HG03097 (cell line): ENCODE measurements at regions not wholly inside any gene's neighbourhood (a gene's known extent, or its start where the extent isn't known, plus 50 kb on each side); places are given as distances from the start of the nearest gene placed in this dataset.

Experiments
- ATAC-seq: cut with Tn5 transposase; IDR thresholded peaks from one replicate; pipeline ENCODE4 v1.9.1; 2021; ENCODE audit not compliant: unreplicated experiment, low FRiP score

DNA sequence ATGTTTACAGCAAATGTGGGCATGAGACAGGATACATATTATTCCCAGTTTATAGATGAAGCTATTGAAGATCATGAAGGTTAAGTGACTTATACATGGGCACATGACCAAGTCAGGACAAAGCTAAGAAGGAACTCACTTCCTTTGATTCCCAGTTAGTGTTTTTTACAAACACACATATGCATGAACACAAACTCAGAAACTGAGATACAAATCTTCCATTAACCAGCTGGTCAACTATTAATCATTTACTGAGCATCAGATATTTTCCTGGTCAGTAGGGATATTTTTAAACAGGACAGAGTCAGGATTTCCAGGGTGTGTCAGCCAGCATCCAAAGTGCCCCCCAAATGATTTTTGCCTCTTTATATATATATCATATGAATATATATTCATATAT is 222.2 kb downstream of the OGFRL1 start:
- no peak for ATAC-seq

DNA sequence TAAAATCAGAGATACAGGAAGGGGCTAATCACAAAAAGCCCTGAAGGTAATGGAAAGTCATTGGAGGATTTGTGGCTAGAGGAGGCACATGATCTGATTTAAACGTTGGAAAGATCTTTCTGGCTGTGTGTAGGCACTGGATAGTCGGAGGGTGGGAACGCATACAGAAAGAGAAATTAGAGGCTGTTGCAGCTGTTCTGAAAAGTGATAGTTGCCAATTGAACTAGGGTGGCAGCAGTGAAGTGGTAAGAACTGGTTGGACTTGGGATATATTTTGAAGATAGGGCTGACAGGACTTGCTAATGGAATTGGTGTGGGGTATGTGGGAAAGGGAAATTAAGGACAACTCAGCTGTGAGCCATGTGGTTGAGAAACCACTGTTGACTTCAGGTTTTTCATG is 223.6 kb downstream of the OGFRL1 start:
- ATAC-seq, result no peak

DNA sequence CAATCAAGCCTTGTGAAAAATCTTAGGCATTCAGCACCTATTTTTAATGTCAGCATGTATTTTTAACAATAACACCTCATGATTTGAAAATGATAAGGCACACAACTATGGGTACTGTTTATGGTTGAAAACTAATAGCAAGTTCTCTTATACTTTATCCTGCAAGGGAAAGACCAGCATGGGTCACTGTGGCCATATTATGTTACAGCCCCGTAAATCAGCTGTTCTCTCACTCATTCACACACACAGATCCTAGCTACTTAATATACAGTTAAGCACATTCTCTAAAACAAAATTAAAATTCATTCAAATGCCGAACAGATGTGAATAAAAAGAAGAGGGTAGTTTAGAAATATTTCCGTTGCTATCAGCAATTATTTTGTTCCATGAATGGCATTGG is 224.4 kb downstream of the OGFRL1 start:
- no peak for ATAC-seq

DNA sequence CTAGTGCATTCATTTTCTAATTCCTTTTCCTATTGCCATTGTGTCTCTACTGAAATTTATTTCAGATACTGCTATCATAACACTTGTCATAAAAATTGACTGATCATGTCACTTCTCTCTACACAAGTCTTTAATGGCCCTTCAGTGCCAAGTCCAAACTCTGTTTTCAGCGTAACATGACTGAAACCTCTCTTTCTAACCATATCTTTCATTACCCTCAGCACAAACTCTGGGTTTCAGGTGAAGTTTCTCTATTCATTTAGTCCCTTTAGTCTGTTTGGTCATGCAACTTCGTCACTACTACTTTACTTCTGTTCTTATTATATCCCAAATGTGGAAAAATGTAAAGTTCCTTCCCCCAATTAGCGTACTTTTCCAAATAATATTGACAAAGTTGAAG is 234.9 kb downstream of the OGFRL1 start:
- ATAC-seq, result no peak

DNA sequence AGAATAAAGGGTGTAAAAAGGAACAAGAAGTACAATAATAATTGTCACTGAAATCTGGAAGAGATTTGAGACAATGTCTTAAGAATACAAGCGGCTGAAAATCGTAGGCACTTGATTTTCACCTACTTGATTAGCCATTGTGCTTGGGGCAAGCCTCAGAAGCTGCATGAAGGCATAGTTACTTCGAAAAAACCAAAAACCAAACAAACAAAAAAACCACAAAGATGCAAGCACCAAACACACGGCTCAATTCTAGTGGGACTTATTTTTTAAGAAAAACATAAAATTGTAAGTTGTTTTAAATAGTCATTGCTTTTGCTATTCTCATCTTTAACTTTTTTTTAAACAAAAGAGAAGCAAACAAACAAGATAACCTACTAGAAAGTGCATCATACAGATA is 235.6 kb downstream of the OGFRL1 start:
- no peak for ATAC-seq

DNA sequence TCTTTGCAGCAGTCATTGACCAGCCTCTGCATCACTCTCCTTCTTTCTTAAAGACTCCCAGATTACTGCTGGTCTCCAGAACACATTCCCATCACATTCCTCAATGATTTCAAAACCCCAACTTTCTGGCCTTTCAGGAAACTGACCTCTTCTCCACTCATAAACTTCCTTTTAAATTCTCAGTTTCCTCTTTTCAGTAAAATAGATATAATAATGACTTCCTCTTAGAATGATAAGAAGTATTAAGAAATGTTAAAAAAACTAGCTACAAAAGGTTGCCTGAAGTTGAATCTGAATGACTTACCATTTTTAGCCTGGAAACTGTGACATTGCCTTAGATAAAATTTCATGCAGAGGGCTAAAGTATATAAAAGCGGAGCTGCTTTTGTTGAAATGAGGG is 239.3 kb downstream of the OGFRL1 start:
- no peak for ATAC-seq

DNA sequence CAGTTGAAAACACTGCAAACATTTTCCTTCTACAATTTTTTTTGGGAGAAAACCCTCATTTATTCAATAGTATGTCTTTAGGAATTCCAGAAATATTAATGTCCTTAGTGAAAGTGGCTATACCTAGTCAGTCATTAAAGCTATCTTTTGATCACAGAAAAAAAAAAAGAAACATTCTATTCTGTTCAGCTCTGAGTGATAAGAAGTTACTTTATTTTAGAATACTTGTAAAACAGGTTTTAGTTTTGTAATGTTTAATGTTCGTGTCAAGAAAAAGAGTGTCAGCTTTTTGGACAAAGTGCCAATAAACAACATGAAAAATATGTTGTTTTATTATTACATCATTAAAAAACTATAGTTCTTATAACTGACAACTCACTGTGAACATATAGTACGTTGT is 240.4 kb downstream of the OGFRL1 start:
- ATAC-seq, result no peak

DNA sequence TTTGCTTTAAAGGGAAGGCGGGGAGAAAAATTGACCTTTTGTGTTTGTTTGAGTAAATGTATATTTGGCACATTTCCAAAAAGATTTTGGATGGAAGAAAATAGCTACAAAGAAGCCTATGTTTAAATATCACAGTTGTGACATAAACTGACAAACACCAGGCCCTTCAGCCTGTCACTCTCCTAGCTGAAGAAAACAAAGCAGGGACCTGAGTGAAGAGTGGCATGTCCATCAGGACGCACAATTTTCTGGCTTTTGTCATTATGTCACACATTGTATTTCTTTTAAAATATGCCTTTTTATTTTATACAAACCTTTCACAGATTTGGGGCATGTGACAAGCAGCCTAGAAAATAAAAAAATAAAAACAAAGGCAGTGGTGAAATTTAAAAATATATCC is 241.2 kb downstream of the OGFRL1 start:
- no peak for ATAC-seq

DNA sequence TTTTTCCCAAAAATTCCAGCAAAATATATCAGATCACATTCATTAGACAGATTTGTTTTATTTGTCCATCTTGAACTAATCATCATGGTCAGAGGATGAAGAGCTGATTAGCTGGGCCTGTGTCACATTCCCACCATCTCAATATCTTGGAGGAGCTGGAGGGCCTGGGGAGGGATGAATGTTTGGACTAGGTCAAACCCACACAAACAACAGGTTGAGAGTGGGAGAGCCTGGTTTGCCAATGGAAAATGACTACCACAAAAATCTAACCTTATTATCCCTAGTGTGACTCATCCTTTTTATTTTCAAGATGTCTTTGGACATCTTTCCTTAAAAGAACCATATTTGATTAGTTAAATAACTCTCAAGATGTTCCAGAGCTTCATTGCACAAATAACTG is 242.4 kb downstream of the OGFRL1 start:
- ATAC-seq, result no peak

DNA sequence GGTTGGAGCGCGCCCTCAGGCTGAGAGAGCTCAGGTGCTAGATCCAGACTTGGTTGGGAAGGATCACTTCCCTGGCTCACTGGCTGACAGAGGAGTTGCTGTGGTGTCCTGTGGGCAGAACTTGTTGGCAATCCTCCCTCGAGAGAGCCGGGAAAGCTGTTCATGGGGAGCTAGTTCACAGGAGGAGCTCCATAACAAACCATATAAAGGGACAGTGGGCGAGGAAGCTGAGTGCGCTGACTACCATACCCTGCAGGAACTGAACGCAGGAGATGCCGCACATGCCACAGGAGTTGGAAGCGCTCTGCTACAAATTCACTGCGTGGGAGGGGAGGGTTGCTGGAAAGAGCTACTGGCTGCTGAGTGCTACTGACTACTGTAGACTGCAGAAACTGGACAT is 243.2 kb downstream of the OGFRL1 start:
- no peak for ATAC-seq

DNA sequence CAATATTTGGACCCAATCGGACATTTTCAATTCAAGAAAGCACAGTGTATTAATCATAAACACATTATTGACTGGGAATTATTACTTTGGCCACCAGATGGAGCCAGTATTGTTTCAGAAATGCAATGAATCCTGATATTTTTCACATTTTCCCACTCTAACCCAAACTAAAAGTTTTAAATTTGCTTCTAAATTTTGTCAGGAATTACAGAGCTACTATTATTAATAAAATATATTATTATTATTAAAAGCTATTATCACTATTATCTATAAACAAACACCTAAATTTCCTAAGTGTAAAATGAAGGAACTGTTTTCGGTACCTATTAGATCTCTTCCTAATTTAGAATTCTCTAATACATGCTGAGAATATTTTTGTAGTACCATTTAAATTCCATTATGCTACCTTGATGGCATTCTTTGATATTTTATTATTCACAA is 245.3 kb downstream of the OGFRL1 start:
- no peak for ATAC-seq

DNA sequence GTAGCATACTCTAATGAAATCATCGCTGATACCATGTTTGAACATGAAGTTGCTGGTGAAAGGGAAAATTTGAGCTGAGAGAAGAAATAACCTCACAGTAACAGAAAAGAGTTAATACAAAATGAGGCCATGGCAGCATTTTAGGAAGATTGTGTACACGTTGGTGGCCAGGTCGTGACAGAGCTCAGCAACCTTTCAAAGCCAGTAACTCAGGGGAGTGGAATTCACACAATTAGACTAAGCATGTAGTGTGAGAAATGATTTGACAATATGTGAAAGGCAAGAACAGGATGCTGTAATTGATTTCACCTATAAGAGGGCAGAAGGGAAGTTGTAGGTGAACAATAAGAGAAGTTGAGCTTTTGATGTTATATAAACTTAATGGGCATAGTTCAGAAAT is 246.3 kb downstream of the OGFRL1 start:
- ATAC-seq, result no peak

DNA sequence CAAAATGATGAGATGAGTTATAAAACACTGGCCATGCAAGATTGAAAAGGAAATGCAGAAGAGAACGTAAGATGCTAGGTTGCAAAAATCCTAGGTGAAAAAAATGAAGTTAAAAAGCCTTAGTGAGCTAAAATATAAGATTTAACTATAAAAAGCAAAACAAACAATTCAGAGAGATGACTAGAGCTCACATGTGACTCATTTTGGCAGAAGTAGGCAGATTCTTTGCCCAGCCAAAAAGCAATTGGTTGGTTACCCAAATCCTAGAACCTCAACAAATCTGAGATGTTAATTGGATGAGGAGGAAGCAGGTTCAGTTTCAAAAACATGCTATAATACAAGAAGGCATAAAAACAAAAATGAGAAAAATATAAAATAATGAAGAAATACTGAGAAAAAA is 249.1 kb downstream of the OGFRL1 start:
- ATAC-seq, result no peak

DNA sequence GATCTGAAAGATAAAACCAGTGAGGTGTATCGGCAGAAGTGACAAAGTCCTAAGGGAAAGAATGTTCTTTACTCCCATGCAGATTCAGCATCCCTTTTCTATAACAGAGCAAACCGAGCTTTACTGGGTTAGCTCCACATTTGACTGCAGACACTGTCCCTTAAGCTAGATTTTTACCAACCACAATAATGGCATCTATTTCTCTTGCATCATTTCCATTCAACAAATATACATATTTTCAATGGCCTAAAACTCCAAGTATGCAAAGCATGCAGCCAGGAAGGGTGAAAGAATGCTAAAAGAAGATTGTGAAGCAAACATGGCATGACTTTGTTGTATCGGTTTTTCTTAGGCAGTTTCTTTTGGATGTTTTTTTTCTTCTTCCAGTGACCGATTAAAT is 255.4 kb downstream of the OGFRL1 start:
- no peak for ATAC-seq

DNA sequence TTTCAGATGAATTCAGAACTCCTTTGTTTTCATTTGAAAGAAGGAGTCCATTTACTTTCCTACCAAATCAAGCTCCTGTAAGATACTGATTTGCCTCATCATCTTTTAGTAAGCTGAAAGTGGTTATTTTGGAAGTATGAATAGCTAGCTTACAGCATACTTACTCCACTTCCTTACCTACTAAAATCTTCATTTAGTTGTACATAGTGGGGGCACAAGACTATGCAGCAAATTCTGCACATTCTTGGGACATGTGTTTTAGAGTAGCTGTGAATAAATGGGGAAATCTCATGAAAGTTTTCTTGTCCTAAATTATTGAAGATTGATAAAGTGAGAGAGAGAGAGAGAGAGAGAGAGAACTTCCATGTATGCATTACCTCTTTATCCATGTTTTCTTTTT is 256.3 kb downstream of the OGFRL1 start:
- no peak for ATAC-seq

DNA sequence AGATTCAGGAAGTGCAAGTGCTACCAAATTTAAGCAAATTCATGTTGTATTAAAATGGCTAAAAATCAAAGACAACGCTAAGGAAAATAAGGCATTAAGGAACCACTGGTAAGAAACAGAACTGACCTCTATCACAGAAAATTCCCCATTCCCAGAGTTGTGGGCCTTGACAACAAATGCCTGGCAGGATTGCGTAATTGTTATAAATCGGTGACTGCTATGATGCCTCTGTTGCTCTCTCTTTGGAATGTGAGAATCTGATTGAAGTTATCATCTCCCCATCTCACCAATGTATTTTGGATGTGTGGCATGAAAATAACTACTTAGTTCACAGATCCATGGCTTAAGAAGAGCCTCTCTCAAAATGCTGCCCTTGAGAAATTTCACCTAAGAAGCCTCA is 257.3 kb downstream of the OGFRL1 start:
- ATAC-seq, result no peak

DNA sequence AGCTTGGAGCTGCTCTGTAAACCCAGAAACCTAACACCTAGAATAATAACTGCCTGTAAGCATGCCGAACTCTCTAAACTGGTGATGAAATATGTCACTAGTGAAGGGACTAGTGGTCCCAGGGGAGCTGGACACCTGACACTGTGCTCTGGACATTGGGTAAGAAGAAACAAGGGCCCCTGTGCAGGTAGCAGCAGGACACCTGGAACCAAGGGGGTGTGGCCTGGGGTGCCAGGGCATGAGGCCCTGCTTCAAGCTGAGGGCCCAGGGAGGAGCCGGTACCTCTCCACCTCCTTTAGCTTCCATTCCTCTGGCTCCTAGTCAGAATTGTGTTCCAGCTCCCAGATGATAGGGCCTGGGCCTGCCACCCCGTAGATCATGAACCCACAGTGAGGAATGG is 263.2 kb downstream of the OGFRL1 start:
- no peak for ATAC-seq

DNA sequence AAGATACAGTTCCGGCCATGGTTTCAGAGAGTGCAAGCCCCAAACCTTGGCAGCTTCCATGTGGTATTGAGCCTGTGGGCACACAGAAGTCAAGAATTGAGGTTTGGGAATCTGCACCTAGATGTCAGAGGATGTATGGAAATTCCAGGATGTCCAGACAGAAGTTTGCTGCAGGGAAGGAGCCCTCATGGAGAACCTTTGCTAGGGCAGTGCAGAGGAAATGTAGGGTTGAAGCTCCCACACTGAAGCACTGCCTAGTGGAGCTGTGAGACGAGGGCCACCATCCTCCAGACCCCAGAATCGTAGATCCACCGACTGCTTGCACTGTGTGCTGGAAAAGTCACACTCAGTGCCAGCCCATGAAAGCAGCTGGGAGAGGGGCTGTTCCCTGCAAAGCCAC is 267.5 kb downstream of the OGFRL1 start:
- no peak for ATAC-seq

DNA sequence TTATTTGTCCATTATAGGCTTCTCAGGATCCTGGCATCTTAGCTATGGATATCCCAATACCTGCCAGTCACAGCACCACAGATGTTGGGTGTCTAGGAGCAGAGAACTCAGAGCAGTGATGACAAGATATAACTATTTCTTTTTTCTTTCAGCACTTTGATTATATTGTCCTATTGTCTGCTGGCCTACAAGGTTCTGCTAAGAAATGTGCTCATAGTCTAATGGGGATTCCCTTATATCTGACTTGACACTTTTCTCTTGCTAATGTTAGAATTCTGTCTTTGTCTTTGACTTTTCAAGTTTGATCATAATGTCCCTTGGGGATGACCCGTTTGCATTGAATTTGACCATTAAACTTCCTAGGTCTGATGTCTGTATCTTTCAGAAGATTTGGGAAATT is 270.4 kb downstream of the OGFRL1 start:
- no peak for ATAC-seq

DNA sequence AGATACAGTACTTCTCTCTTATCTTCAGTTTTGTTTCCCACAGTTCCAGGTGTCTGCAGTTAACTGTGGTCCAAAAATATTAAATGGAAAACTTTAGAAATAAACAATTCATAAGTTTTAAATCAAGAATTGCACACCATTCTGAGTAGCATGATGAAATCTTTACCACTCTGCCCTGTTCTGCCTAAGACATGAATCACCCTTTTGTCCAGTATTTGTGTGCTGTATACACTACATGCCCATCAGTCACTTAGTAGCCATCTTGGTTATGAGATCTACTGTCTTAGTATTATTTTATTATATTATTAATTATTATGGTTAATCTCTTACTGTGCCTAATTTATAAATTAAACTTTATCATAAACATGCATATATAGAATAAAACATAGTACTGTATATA is 279.0 kb downstream of the OGFRL1 start:
- ATAC-seq, result no peak

DNA sequence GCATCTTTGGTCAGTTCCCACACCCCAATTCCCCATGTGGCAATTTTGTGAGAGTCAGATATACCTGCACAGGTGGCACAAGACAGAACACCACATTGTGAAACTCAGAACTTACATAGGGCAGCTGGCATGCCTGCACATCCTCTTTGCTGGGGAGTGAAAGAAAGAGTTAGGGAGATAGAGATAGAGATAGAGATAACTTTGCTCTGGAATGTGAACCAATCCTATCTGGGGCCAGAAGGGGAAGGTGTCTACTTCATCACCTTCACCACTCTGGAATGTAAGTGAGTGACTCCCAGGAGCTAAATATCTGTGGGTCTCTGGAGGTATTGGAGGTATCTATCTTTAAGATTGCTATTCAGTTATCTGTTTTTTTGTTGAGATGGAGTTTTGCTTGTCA is 289.2 kb downstream of the OGFRL1 start:
- no peak for ATAC-seq

DNA sequence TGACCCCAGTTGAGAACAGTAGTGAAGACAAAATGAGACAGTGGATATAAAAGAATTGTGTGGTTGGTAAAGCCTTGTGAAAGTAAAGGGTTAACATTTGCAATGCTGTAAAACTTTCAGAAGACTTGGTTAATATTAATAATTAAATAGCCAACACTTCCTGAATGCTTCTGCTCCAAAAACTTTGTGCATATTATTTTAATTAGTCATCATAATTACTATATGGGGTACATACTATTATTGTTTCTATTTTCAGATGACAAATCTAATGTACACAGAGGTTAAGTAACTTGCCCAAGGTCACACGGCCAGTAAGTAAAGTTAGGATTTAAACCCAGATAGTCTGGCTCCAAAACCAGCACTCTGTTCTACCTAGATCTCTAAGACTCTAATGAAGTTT is 291.3 kb downstream of the OGFRL1 start:
- ATAC-seq, result no peak

DNA sequence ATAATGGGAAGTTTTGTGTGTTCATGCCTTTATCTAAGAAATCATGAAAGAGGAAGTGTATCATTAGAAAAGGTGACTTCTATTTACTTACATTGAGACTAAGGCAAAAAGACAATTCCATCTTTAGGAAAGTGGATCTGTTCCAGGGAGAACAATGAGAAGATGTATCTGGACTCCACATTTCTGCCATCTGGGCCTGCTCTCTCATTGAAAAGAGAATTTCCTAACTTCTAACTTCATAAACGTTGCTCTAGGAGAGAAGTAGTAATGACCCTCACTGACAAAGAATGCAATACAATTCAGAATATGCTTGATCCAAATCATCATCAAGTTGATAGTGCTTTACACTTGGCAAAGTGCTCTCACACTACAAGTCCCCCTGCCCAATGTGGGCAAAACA is 294.2 kb downstream of the OGFRL1 start:
- no peak for ATAC-seq
